ENCODE measurements at regions not wholly inside any gene's neighbourhood (a gene's known extent, or its start where the extent isn't known, plus 50 kb on each side); places are given as distances from the start of the nearest gene placed in this dataset.

DNA sequence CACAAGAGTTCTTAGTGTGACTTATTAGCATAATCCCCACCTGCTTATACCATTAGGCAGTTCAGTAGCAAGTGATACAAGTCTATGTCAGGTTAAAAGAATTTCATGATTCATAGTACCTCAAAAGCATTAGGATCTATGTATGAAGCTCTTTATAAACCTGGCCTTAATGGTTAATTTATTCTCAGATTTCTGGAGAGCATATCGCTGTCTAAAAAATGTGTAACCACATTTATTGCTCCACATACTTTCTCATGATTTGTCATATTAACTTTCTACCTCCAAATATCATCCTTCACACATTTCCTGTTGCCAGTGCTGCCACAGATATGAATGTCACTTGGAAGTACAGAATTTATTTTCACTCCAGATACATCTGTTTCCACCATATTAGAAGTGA, 332.8 kb upstream of the MAP2 start:
- Histone ChIP-seq H2AFZ (ENCODE audit: low read depth) (no peak overlapping the region), H3K4me2 (no peak overlapping the region), H3K36me3 (replicated peaks in 1 of 2; ENCODE audit: control insufficient read depth in 1 of 2, insufficient read depth in 2 of 2, low read length in 1 of 2) (no peaks in the 10 kb centered on the region), H3K9me3 (no peaks in the 10 kb centered on the region), H3F3A (replicated peaks; ENCODE audit: insufficient read depth) (no peaks in the 10 kb centered on the region), H3K27ac (ENCODE audit: low read depth in 2 of 2, low read length in 1 of 2) (no peak overlapping the region), H3K79me2 (ENCODE audit: insufficient read depth) (no peaks in the 10 kb centered on the region), H3K9ac (no peak overlapping the region), H3K9me2 (no peaks in the 10 kb centered on the region), H3K27me3 (ENCODE audit: insufficient read depth) (no peaks in the 10 kb centered on the region), H3K4me3 (ENCODE audit: low read depth in 2 of 2, low read length in 1 of 2) (no peak overlapping the region), H3K4me1 (ENCODE audit: control insufficient read depth in 1 of 2, insufficient read depth in 2 of 2, low read depth in 1 of 2, low read length in 1 of 2) (no peaks in the 10 kb centered on the region), H4K20me1 (ENCODE audit: insufficient read depth) (no peaks in the 10 kb centered on the region)
- ChIA-PET POLR2A (no interaction called here), CTCF (no interaction called here)
- WGBS (ENCODE audit: low lambda C conversion rate) = 50% methylated on average over 1 of the region's 1 CpG
- no peak for DNase-seq
- TF ChIP-seq POLR2AphosphoS5 (IDR thresholded peaks at IDR 0.05; ENCODE audit: low read depth, low read length) (no peak), GATA2 (CRISPR knock-in tag; IDR thresholded peaks at IDR 0.05) (no peak), TAF1 (IDR thresholded peaks at IDR 0.05; ENCODE audit: borderline replicate concordance, low read depth, low read length) (no peak), FOXJ3 (CRISPR knock-in tag; IDR thresholded peaks at IDR 0.05) (no peak)
- TF ChIP-seq, protein P1, sequence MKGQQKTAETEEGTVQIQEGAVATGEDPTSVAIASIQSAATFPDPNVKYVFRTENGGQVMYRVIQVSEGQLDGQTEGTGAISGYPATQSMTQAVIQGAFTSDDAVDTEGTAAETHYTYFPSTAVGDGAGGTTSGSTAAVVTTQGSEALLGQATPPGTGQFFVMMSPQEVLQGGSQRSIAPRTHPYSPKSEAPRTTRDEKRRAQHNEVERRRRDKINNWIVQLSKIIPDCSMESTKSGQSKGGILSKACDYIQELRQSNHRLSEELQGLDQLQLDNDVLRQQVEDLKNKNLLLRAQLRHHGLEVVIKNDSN (IDR thresholded peaks at IDR 0.05; ENCODE audit: borderline replicate concordance, low read depth) = no peak
- TF ChIP-seq, protein P2, sequence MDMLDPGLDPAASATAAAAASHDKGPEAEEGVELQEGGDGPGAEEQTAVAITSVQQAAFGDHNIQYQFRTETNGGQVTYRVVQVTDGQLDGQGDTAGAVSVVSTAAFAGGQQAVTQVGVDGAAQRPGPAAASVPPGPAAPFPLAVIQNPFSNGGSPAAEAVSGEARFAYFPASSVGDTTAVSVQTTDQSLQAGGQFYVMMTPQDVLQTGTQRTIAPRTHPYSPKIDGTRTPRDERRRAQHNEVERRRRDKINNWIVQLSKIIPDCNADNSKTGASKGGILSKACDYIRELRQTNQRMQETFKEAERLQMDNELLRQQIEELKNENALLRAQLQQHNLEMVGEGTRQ (IDR thresholded peaks at IDR 0.05; ENCODE audit: borderline replicate concordance, low read depth, low read length) = no peak

DNA sequence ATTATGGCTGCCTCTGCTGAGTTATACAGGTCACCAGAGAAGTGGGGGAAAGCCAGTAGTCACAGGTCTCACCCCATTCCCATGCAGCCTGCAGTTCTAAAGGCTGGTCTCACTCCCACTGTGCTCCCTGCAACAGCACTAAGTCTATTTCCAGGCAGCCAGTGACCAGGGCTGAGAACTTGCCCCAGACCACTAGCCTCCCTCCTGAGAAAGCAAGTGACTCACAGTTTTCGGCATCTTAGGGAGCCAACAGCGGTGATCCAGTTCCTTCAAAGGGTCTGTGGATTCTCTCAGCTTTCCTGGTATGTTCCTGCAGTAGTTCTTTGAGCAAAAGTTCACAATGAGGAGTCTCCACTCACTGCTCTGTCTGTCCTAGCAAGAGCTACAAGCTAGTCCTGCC, 329.6 kb upstream of the MAP2 start:
- CTCF ChIA-PET = no interaction called here
- POLR2A ChIA-PET = no interaction called here
- Histone ChIP-seq H3K9me2 (no peaks in the 10 kb centered on the region), H3K4me2 (no peak overlapping the region), H3F3A (replicated peaks; ENCODE audit: insufficient read depth) (no peaks in the 10 kb centered on the region), H3K4me3 (ENCODE audit: low read depth in 2 of 2, low read length in 1 of 2) (no peak overlapping the region), H3K79me2 (ENCODE audit: insufficient read depth) (no peaks in the 10 kb centered on the region), H3K9ac (no peak overlapping the region), H2AFZ (ENCODE audit: low read depth) (no peak overlapping the region), H3K27me3 (ENCODE audit: insufficient read depth) (no peaks in the 10 kb centered on the region), H3K36me3 (replicated peaks in 1 of 2; ENCODE audit: control insufficient read depth in 1 of 2, insufficient read depth in 2 of 2, low read length in 1 of 2) (no peaks in the 10 kb centered on the region), H3K9me3 (no peaks in the 10 kb centered on the region), H3K4me1 (ENCODE audit: control insufficient read depth in 1 of 2, insufficient read depth in 2 of 2, low read depth in 1 of 2, low read length in 1 of 2) (no peaks in the 10 kb centered on the region), H3K27ac (ENCODE audit: low read depth in 2 of 2, low read length in 1 of 2) (no peak overlapping the region), H4K20me1 (ENCODE audit: insufficient read depth) (no peaks in the 10 kb centered on the region)
- WGBS (ENCODE audit: low lambda C conversion rate) = 33% methylated on average over 2 of the region's 2 CpGs
- no peak for DNase-seq
- TF ChIP-seq FOXM1 (IDR thresholded peaks at IDR 0.05; ENCODE audit: low read depth) (no peak), NFIC (IDR thresholded peaks at IDR 0.05; ENCODE audit: borderline replicate concordance) (no peak), FOSL2 (IDR thresholded peaks at IDR 0.05; ENCODE audit: borderline replicate concordance, low read depth) (no peak), MXI1 (IDR thresholded peaks at IDR 0.05; ENCODE audit: low read depth, low read length) (no peak), RCOR1 (IDR thresholded peaks at IDR 0.05; ENCODE audit: low read length) (no peak), YY1 (IDR thresholded peaks at IDR 0.05; ENCODE audit: low read depth) (no peak), RFX5 (IDR thresholded peaks at IDR 0.05; ENCODE audit: low read length) (no peak), SIN3A (IDR thresholded peaks at IDR 0.05; ENCODE audit: borderline replicate concordance, low read depth, low read length) (no peak), SMC3 (IDR thresholded peaks at IDR 0.05; ENCODE audit: low read depth, low read length) (no peak), MEF2A (IDR thresholded peaks at IDR 0.05; ENCODE audit: borderline replicate concordance, low read depth) (no peak), ELF1 (IDR thresholded peaks at IDR 0.05) (no peak), EZH2phosphoT487 (IDR thresholded peaks at IDR 0.05; ENCODE audit: borderline replicate concordance, low read depth) (no peak)
- TF ChIP-seq, protein P1 (IDR thresholded peaks at IDR 0.05; ENCODE audit: borderline replicate concordance, low read depth) = no peak
- TF ChIP-seq, protein P3, sequence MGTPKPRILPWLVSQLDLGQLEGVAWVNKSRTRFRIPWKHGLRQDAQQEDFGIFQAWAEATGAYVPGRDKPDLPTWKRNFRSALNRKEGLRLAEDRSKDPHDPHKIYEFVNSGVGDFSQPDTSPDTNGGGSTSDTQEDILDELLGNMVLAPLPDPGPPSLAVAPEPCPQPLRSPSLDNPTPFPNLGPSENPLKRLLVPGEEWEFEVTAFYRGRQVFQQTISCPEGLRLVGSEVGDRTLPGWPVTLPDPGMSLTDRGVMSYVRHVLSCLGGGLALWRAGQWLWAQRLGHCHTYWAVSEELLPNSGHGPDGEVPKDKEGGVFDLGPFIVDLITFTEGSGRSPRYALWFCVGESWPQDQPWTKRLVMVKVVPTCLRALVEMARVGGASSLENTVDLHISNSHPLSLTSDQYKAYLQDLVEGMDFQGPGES (IDR thresholded peaks at IDR 0.05; ENCODE audit: low read depth, low read length) = no peak
- TF ChIP-seq, protein P4, sequence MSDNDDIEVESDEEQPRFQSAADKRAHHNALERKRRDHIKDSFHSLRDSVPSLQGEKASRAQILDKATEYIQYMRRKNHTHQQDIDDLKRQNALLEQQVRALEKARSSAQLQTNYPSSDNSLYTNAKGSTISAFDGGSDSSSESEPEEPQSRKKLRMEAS (IDR thresholded peaks at IDR 0.05; ENCODE audit: low read depth) = no peak
- TF ChIP-seq, protein P5, sequence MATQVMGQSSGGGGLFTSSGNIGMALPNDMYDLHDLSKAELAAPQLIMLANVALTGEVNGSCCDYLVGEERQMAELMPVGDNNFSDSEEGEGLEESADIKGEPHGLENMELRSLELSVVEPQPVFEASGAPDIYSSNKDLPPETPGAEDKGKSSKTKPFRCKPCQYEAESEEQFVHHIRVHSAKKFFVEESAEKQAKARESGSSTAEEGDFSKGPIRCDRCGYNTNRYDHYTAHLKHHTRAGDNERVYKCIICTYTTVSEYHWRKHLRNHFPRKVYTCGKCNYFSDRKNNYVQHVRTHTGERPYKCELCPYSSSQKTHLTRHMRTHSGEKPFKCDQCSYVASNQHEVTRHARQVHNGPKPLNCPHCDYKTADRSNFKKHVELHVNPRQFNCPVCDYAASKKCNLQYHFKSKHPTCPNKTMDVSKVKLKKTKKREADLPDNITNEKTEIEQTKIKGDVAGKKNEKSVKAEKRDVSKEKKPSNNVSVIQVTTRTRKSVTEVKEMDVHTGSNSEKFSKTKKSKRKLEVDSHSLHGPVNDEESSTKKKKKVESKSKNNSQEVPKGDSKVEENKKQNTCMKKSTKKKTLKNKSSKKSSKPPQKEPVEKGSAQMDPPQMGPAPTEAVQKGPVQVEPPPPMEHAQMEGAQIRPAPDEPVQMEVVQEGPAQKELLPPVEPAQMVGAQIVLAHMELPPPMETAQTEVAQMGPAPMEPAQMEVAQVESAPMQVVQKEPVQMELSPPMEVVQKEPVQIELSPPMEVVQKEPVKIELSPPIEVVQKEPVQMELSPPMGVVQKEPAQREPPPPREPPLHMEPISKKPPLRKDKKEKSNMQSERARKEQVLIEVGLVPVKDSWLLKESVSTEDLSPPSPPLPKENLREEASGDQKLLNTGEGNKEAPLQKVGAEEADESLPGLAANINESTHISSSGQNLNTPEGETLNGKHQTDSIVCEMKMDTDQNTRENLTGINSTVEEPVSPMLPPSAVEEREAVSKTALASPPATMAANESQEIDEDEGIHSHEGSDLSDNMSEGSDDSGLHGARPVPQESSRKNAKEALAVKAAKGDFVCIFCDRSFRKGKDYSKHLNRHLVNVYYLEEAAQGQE (IDR thresholded peaks at IDR 0.05; ENCODE audit: low read depth, low read length) = no peak

Measured in SK-N-SH (cell line).